ENCODE measurements at regions not wholly inside any gene's neighbourhood (a gene's known extent, or its start where the extent isn't known, plus 50 kb on each side); places are given as distances from the start of the nearest gene placed in this dataset.

- TF ChIP-seq YY1 (IDR thresholded peaks at IDR 0.05; ENCODE audit: low read depth) (no peak), MAX (IDR thresholded peaks at IDR 0.05) (no peak), TAF1 (IDR thresholded peaks at IDR 0.05; ENCODE audit: low read depth) (no peak)
Measured at GRCh38 chr21:35259457-35259856, 210.4 kb upstream of the RUNX1 start.

All from Ishikawa (cell line).